Gastrocnemius medialis (tissue), 4 donors: ENCODE measurements at regions not wholly inside any gene's neighbourhood (a gene's known extent, or its start where the extent isn't known, plus 50 kb on each side); places are given as distances from the start of the nearest gene placed in this dataset.

Experiments
- ATAC-seq, 2 donors: fragments of 150-250 bp; one replicate each; pipeline ENCODE4 v1.9.1; 2016
- DNase-seq, 2 donors: peaks; one replicate each; pipeline ENCODE4 v3.0.0-alpha.2; 2019
- H3K27ac ChIP-seq, 4 donors: fragments of 200-600 bp; sonication (generic); 1 replicate in 1 of 4; 2 replicates in 3 of 4; pipeline ENCODE4 v1.5.1; 2016 to 2018; ENCODE audit warnings: mild to moderate bottlenecking in 2 of 4, moderate library complexity in 1 of 4
- H3K27me3 ChIP-seq, 3 donors: fragments of 200-600 bp; sonication (generic) in 2 of 3; 1 replicate in 1 of 3; 2 replicates in 2 of 3; pipeline versions ENCODE4 v1.5.1 to v1.6.0; 2016 to 2019; ENCODE audit warnings: mild to moderate bottlenecking in 1 of 3, moderate library complexity in 1 of 3
- H3K36me3 ChIP-seq, 2 donors: fragments of 200-600 bp; sonication (generic) in 1 of 2; one replicate each; pipeline ENCODE4 v1.5.1; 2017 to 2018
- H3K4me1 ChIP-seq, 2 donors: fragments of 200-600 bp; sonication (generic) in 1 of 2; one replicate each; pipeline ENCODE4 v1.5.1; 2016 to 2017; ENCODE audit warnings: mild to moderate bottlenecking in 2 of 2
- H3K4me3 ChIP-seq, 4 donors: fragments of 200-600 bp; sonication (generic) in 3 of 4; 1 replicate in 1 of 4; 2 replicates in 3 of 4; pipeline ENCODE4 v1.5.1; 2016 to 2019; ENCODE audit warnings: mild to moderate bottlenecking in 2 of 4
- H3K9me3 ChIP-seq, 3 donors: fragments of 200-600 bp; sonication (generic) in 2 of 3; 1 replicate in 1 of 3; 2 replicates in 2 of 3; pipeline ENCODE4 v1.5.1; 2016 to 2019
- CTCF ChIP-seq, 5 experiments: fragments of 450-650 bp in 3 of 5; fragments of 200-600 bp in 2 of 5; sonication (generic) in 2 of 5; IDR thresholded peaks in 4 of 5; conservative IDR thresholded peaks in 1 of 5; 1 replicate in 4 of 5; 2 replicates in 1 of 5; pipeline ENCODE4 v1.5.1; 2016 to 2019; ENCODE audit warnings: antibody characterized with exemption in 5 of 5, mild to moderate bottlenecking in 3 of 5, moderate library complexity in 3 of 5
- POLR2A ChIP-seq, 2 donors: fragments of 450-650 bp; IDR thresholded peaks; one replicate each; pipeline ENCODE4 v1.6.1; 2017; ENCODE audit warnings: antibody characterized with exemption in 2 of 2, mild to moderate bottlenecking in 2 of 2, moderate library complexity in 2 of 2
- in situ Hi-C, 4 donors: fragments of 200-750 bp; cut with MboI; loops; one replicate each; pipeline versions ENCODE4 v1.15.0 to v1.8.0; 2017; ENCODE audit warnings: low sequenced_read_pairs in 4 of 4
- intact Hi-C: fragments of 100-400 bp; cut with DNase I; formaldehyde crosslinking; loops from one replicate; pipeline ENCODE4 v1.15.1; 2023; ENCODE audit warnings: low total_unique reads

- Histone ChIP-seq H3K9me3 (no peaks in the 10 kb centered on the region), H3K4me1 (peaks cover 2 to 8% of the 10 kb centered on the region in 2 donors), H3K36me3 (no peaks in the 10 kb centered on the region), H3K27me3 (no peaks in the 10 kb centered on the region), H3K27ac (no peak overlapping the region), H3K4me3 (no peak overlapping the region)
- intact Hi-C loops = loop anchor here (2.0 kb wide), 1 partner anchor 134 kb away; no protein-coding TSS in a partner anchor
- TF ChIP-seq CTCF (IDR thresholded peaks at IDR 0.05 in 4 of 5, conservative IDR thresholded peaks at IDR 0.05 in 1 of 5) (no peak), POLR2A (IDR thresholded peaks at IDR 0.05) (no peak)
- in situ Hi-C loops = no loop called here
- DNase-seq (no peak), ATAC-seq (no peak)
Observed at GRCh38 chr12:19642345-19642744, 203.1 kb downstream of the AEBP2 start.

GRCh38 chr12:19643635-19644034, 204.3 kb downstream of the AEBP2 start:
- intact Hi-C loops = loop anchor here (2.0 kb wide), 1 partner anchor 135 kb away; no protein-coding TSS in a partner anchor
- Histone ChIP-seq H3K27me3 (no peaks in the 10 kb centered on the region), H3K36me3 (no peaks in the 10 kb centered on the region), H3K4me3 (no peak overlapping the region), H3K27ac (no peak overlapping the region), H3K9me3 (no peaks in the 10 kb centered on the region), H3K4me1 (peaks cover 2 to 8% of the 10 kb centered on the region in 2 donors)
- TF ChIP-seq POLR2A (IDR thresholded peaks at IDR 0.05) (no peak), CTCF (IDR thresholded peaks at IDR 0.05 in 4 of 5, conservative IDR thresholded peaks at IDR 0.05 in 1 of 5) (peak in 1 of 5 experiments; percentile 11)
- no peak for DNase-seq
- no peak for ATAC-seq
- in situ Hi-C loops = no loop called here

- no peaks in the 10 kb centered on the region for H3K36me3 ChIP-seq
- no peak for DNase-seq
- intact Hi-C loops (no loop called here), in situ Hi-C loops (no loop called here)
- no peak overlapping the region for H3K4me3 ChIP-seq
- H3K27me3 ChIP-seq = no peaks in the 10 kb centered on the region
- peaks cover 2 to 8% of the 10 kb centered on the region in 2 donors for H3K4me1 ChIP-seq
- H3K27ac ChIP-seq = no peak overlapping the region
- H3K9me3 ChIP-seq = no peaks in the 10 kb centered on the region
- ATAC-seq = no peak
- TF ChIP-seq CTCF (IDR thresholded peaks at IDR 0.05 in 4 of 5, conservative IDR thresholded peaks at IDR 0.05 in 1 of 5) = no peak
- TF ChIP-seq POLR2A (IDR thresholded peaks at IDR 0.05) = no peak
Observed at GRCh38 chr12:19644571-19644970, 205.3 kb downstream of the AEBP2 start.

GRCh38 chr12:19645823-19646222, 206.5 kb downstream of the AEBP2 start:
- intact Hi-C loops = no loop called here
- Histone ChIP-seq H3K36me3 (no peaks in the 10 kb centered on the region), H3K4me1 (peaks cover 2 to 4% of the 10 kb centered on the region in 2 donors), H3K27ac (no peak overlapping the region), H3K9me3 (no peaks in the 10 kb centered on the region), H3K4me3 (no peak overlapping the region), H3K27me3 (no peaks in the 10 kb centered on the region)
- DNase-seq (no peak), ATAC-seq (no peak)
- no peak for TF ChIP-seq CTCF (IDR thresholded peaks at IDR 0.05 in 4 of 5, conservative IDR thresholded peaks at IDR 0.05 in 1 of 5)
- TF ChIP-seq POLR2A (IDR thresholded peaks at IDR 0.05) = no peak
- in situ Hi-C loops = no loop called here

GRCh38 chr12:19646599-19646998, 207.3 kb downstream of the AEBP2 start:
- Histone ChIP-seq H3K9me3 (no peaks in the 10 kb centered on the region), H3K27me3 (no peaks in the 10 kb centered on the region), H3K4me1 (peaks cover 0 to 2% of the 10 kb centered on the region in 2 donors), H3K27ac (no peak overlapping the region), H3K4me3 (no peak overlapping the region), H3K36me3 (no peaks in the 10 kb centered on the region)
- TF ChIP-seq CTCF (IDR thresholded peaks at IDR 0.05 in 4 of 5, conservative IDR thresholded peaks at IDR 0.05 in 1 of 5) (no peak), POLR2A (IDR thresholded peaks at IDR 0.05) (no peak)
- intact Hi-C loops = no loop called here
- DNase-seq (no peak), ATAC-seq (no peak)
- in situ Hi-C loops = no loop called here
